Epithelial cell of prostate (primary cell): ENCODE measurements at regions not wholly inside any gene's neighbourhood (a gene's known extent, or its start where the extent isn't known, plus 50 kb on each side); places are given as distances from the start of the nearest gene placed in this dataset.
A peak's percentile ranks its signal among the peaks of the same experiment; 100 is the strongest.

Experiments used
- DNase-seq: peaks from one replicate; pipeline ENCODE4 v3.0.0-alpha.2; 2011; ENCODE audit warnings: low read depth, low spot score
- H3K27ac ChIP-seq: fragments of 450-650 bp; 2 replicates; pipeline ENCODE4 v1.5.1; 2017; ENCODE audit warnings: mild to moderate bottlenecking

DNA sequence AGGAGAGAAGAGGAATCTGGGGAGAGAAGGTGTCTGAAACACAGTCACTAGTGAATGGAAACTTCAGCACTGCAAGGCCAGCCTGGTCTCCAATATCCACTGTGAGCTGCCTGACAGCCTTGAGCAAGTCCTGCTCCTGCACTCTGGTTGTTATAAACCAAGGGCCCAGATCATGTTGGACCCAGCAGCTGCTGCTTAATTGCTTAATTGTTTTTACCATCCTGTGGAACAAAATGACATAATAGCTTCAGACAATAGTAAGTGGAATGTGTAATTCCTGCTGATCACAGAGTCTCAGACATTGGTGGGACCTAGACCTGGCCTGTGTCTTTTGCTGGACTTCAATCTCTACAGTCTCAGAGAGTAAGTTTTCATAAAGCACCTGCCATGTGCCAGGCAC lies 833.7 kb downstream of the TFAP2A start:
- no peak for DNase-seq
- no peak overlapping the region for H3K27ac ChIP-seq

DNA sequence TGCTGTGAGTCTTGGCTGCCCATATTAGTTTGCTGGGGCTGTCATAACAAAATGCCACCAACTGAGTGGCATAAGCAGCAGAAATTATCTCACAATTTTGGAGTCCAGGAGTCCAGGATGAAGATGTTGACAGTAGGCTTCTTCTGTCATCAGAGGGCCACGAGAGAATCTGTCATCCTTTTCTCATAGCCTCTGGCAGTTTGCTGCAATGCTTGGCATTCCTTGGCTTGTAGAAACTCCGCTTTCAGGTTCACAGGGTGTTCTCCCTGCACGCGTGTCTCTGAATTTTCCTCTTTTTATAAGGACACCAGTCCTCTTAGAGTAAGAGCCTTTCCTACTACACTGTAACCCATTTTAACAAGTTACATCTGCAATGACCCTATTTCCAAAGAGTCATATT lies 838.4 kb downstream of the TFAP2A start:
- no peak for DNase-seq
- no peak overlapping the region for H3K27ac ChIP-seq

DNA sequence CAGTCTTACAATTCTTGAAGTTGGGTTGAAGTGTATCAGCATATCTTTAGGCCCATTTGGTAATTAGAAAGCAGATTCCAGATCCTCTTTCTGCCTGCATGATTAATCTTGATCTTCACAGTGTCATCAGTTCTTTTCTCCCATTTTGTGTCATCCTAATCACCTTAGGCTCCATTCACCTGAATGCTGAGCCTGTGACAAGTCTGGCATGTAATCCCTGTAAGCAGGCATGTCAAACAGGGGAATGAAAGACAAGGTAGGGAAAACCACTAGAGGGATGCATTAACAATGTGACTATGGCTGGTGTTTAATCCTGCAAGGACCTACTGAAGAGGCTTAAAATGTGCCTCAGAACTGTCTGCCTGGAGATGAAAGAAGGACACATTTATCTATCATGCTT lies 848.8 kb downstream of the TFAP2A start:
- no peak overlapping the region for H3K27ac ChIP-seq
- DNase-seq: no peak

GRCh38 chr6:9564021-9564420 lies 850.9 kb downstream of the TFAP2A start:
- no peak for DNase-seq
- H3K27ac ChIP-seq: no peak overlapping the region

- no peak overlapping the region for H3K27ac ChIP-seq
- DNase-seq: no peak
Measured at GRCh38 chr6:9563568-9563967, 851.3 kb downstream of the TFAP2A start.

DNA sequence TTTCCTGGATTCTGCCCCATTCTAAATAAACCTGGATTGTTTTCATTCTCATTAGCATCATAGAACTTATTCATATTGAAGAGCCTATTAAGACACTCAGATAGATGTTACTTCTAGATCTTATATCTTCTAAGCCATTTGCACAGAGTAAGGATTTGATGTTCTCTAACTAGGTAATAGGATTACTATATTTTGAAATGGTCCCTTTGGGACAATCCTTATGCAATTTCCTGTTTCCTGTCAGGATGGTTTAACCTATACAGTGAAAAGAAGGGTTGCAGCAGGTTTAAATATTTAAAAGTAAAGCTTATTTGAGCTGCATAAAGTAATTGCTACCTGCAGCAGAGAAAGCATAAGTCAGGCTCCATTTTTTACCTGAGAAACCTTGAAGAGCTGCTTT lies 860.1 kb downstream of the TFAP2A start:
- no peak for DNase-seq
- H3K27ac ChIP-seq: no peak overlapping the region

DNA sequence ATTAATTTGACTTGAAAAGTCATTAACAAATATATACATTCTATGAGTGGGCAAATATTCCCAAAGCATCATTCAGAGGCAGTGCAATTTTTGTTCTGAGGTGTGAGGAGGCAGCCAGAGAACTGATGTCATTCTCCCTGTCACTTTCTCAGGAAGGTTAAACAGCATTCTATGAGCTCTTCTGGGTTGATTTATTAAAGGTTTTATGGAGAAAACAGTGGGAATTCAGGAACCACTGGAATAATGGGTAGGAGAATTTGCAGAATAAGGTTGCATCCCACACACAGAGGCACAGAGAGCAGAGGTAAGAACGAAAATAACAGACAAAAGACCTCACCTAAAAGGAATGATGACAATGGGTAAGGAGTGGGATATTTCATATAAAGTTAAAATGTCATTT lies 860.6 kb downstream of the TFAP2A start:
- H3K27ac ChIP-seq: no peak overlapping the region
- no peak for DNase-seq

DNA sequence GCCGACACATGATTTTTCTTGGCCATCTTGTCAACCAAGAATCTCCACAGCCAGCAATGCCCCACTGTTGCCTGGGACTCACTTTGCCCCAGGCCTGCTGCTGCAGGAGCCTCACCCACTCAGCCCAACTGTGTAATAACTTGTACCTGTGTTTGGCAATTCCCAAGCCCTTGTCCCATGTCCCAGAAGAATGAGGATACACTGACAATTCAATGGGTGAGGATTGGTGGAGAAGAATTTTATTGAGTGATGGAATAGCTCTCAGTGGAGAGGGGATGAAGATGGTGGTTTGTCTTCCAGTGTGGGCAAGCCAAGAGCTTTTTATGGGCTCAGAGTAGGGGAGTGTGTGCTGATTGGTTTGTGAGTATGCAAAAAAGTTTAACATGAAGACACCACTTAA lies 861.9 kb downstream of the TFAP2A start:
- DNase-seq: no peak

DNA sequence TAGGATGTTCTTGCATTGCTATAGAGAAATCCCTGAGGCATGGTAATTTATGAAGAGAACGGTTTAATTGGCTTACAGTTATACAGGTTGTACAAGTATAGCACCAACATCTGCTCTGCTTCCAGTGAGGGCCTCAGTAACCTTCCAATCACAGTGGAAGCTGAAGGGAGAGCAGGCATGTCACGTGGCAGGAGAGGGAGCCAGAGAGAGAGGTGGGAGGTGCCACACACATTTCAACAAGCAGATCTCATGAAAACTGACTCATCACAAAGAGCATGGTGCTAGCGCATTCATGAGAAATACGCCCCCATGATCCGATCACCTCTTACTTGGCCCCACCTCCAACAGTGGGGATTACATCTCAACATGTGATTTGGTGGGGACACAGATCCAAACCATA lies 871.2 kb downstream of the TFAP2A start:
- no peak overlapping the region for H3K27ac ChIP-seq
- no peak for DNase-seq

More for the DNA sequence above, 861.9 kb downstream of the TFAP2A start:
- H3K27ac ChIP-seq: no peak overlapping the region

GRCh38 chr6:9540534-9541126 lies 874.2 kb downstream of the TFAP2A start:
- no peak for DNase-seq
- no peak overlapping the region for H3K27ac ChIP-seq

GRCh38 chr6:9540126-9540525 lies 874.7 kb downstream of the TFAP2A start:
- H3K27ac ChIP-seq: no peak overlapping the region
- no peak for DNase-seq

DNA sequence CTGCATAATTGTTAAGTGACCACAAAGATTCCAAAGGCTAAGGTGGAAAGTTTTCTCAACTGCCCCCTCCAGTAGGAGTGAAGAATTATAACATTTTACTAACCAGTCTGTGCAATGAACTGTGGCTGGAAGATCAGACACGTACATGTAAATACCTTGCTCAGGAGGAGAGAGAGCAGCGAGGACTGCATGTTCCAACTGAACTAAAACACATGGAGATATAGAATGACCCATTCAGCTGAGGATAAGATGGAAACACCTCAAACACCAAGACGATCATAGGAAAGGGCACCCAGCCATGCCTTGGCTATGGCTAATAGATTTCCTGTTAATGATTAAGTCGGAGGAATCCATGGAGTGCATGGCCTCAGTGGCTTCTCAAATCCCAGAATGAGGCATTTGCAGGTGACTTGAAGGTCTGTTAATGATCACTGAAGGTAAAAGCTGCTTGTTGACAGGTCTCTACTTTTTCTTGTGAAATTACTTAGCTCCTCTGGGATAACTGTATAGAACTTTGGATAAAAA lies 875.6 kb downstream of the TFAP2A start:
- H3K27ac ChIP-seq: no peak overlapping the region
- no peak for DNase-seq

DNA sequence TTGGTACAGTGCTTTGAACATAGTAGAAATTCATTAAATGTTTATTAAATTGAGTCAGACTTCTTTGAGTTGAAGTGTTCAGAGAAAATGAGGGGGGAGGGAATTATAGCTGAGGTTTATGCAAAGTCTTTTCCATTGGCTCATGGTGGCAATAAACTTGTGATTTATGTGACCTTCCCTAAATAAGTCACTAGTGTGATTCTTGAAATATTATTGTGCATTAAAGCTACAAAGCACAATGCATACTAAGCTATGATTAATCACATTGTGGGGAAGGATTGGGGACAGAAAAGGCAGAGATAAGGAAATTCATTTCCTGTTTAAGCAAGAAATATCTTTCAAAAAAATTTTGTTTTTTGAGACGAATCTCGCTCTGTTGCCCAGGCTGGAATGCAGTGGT lies 877.5 kb downstream of the TFAP2A start:
- no peak for DNase-seq
- H3K27ac ChIP-seq: no peak overlapping the region

GRCh38 chr6:9535106-9535505 lies 879.8 kb downstream of the TFAP2A start:
- no peak overlapping the region for H3K27ac ChIP-seq
- DNase-seq: no peak

GRCh38 chr6:9532621-9533557 lies 882.0 kb downstream of the TFAP2A start:
- H3K27ac ChIP-seq: peak overlapping the region; percentile 10
- no peak for DNase-seq

GRCh38 chr6:9527679-9528286 lies 887.1 kb downstream of the TFAP2A start:
- peak overlapping the region; percentile 20 for H3K27ac ChIP-seq
- no peak for DNase-seq

DNA sequence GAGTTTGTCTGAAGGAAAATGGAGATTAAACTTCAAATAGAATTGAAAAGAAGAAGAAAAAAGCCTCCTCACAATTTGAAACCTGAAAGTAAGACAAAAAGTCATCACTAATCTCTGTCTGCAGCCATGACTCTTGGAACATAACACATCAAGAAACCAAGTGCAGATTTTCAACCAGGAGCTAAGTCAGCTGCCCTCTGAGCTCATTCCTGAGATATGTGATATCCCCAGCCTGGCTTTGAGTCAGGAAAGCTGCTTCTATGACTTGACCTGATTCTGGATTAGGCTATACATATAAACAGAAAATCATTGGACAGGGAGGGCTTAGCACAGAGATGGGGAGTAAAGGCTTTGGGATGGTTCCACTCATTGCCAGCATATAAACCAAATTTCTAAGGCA lies 891.4 kb downstream of the TFAP2A start:
- DNase-seq: no peak
- peak overlapping the region; percentile 41 for H3K27ac ChIP-seq

- H3K27ac ChIP-seq: no peak overlapping the region
- no peak for DNase-seq
Measured at GRCh38 chr6:9522101-9522500, 892.8 kb downstream of the TFAP2A start.

- no peak for DNase-seq
- H3K27ac ChIP-seq: peak overlapping the region; percentile 58
Measured at GRCh38 chr6:9521152-9521530, 893.7 kb downstream of the TFAP2A start.

GRCh38 chr6:9520417-9521151 lies 894.3 kb downstream of the TFAP2A start:
- DNase-seq: no peak
- peak overlapping the region; percentile 58 for H3K27ac ChIP-seq
